Gastrocnemius medialis (tissue), 4 donors: ENCODE measurements at regions not wholly inside any gene's neighbourhood (a gene's known extent, or its start where the extent isn't known, plus 50 kb on each side); places are given as distances from the start of the nearest gene placed in this dataset.

Experiments used
- CTCF ChIP-seq, 5 experiments: fragments of 450-650 bp in 3 of 5; fragments of 200-600 bp in 2 of 5; sonication (generic) in 2 of 5; IDR thresholded peaks in 4 of 5; conservative IDR thresholded peaks in 1 of 5; 1 replicate in 4 of 5; 2 replicates in 1 of 5; pipeline ENCODE4 v1.5.1; 2016 to 2019; ENCODE audit warnings: antibody characterized with exemption in 5 of 5, mild to moderate bottlenecking in 3 of 5, moderate library complexity in 3 of 5
- POLR2A ChIP-seq, 2 donors: fragments of 450-650 bp; IDR thresholded peaks; one replicate each; pipeline ENCODE4 v1.6.1; 2017; ENCODE audit warnings: antibody characterized with exemption in 2 of 2, mild to moderate bottlenecking in 2 of 2, moderate library complexity in 2 of 2

GRCh38 chr10:10791869-10792268, 225.8 kb upstream of the CELF2 start:
- TF ChIP-seq CTCF (IDR thresholded peaks at IDR 0.05 in 4 of 5, conservative IDR thresholded peaks at IDR 0.05 in 1 of 5) = no peak
- no peak for TF ChIP-seq POLR2A (IDR thresholded peaks at IDR 0.05)
